ENCODE measurements at regions not wholly inside any gene's neighbourhood (a gene's known extent, or its start where the extent isn't known, plus 50 kb on each side); places are given as distances from the start of the nearest gene placed in this dataset.

GRCh38 chr14:98375566-98375965 is 896.4 kb downstream of the BCL11B start:
- ChIA-PET CTCF (no interaction called here), POLR2A (no interaction called here)
- TF ChIP-seq GATA2 (CRISPR knock-in tag; IDR thresholded peaks at IDR 0.05) = no peak
- TF ChIP-seq, protein P1, sequence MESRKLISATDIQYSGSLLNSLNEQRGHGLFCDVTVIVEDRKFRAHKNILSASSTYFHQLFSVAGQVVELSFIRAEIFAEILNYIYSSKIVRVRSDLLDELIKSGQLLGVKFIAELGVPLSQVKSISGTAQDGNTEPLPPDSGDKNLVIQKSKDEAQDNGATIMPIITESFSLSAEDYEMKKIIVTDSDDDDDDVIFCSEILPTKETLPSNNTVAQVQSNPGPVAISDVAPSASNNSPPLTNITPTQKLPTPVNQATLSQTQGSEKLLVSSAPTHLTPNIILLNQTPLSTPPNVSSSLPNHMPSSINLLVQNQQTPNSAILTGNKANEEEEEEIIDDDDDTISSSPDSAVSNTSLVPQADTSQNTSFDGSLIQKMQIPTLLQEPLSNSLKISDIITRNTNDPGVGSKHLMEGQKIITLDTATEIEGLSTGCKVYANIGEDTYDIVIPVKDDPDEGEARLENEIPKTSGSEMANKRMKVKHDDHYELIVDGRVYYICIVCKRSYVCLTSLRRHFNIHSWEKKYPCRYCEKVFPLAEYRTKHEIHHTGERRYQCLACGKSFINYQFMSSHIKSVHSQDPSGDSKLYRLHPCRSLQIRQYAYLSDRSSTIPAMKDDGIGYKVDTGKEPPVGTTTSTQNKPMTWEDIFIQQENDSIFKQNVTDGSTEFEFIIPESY (IDR thresholded peaks at IDR 0.05; ENCODE audit: borderline replicate concordance, low read depth) = no peak
- no peak for TF ChIP-seq GABPA (IDR thresholded peaks at IDR 0.05; ENCODE audit: low read depth)
- TF ChIP-seq RXRA (IDR thresholded peaks at IDR 0.05; ENCODE audit: borderline replicate concordance, low read depth) = no peak
- TF ChIP-seq RFX5 (IDR thresholded peaks at IDR 0.05; ENCODE audit: low read length) = no peak
- no peak for TF ChIP-seq YY1 (IDR thresholded peaks at IDR 0.05; ENCODE audit: low read depth)
- TF ChIP-seq FOSL2 (IDR thresholded peaks at IDR 0.05; ENCODE audit: borderline replicate concordance, low read depth) = no peak
- TF ChIP-seq FOXJ3 (CRISPR knock-in tag; IDR thresholded peaks at IDR 0.05) = no peak
- no peak for TF ChIP-seq EZH2phosphoT487 (IDR thresholded peaks at IDR 0.05; ENCODE audit: borderline replicate concordance, low read depth)
- TF ChIP-seq, protein P2, sequence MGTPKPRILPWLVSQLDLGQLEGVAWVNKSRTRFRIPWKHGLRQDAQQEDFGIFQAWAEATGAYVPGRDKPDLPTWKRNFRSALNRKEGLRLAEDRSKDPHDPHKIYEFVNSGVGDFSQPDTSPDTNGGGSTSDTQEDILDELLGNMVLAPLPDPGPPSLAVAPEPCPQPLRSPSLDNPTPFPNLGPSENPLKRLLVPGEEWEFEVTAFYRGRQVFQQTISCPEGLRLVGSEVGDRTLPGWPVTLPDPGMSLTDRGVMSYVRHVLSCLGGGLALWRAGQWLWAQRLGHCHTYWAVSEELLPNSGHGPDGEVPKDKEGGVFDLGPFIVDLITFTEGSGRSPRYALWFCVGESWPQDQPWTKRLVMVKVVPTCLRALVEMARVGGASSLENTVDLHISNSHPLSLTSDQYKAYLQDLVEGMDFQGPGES (IDR thresholded peaks at IDR 0.05; ENCODE audit: low read depth, low read length) = no peak
- no peak for TF ChIP-seq JUND (IDR thresholded peaks at IDR 0.05)
- no peak for TF ChIP-seq MXI1 (IDR thresholded peaks at IDR 0.05; ENCODE audit: low read depth, low read length)
- no peak for TF ChIP-seq USF1 (IDR thresholded peaks at IDR 0.05; ENCODE audit: borderline replicate concordance, low read depth)
- no peak for TF ChIP-seq CHD2 (IDR thresholded peaks at IDR 0.05; ENCODE audit: low read length, partially characterized antibody)
- no peak for TF ChIP-seq USF2 (IDR thresholded peaks at IDR 0.05; ENCODE audit: borderline replicate concordance, low read depth, low read length)
- TF ChIP-seq SMC3 (IDR thresholded peaks at IDR 0.05; ENCODE audit: low read depth, low read length) = no peak
- TF ChIP-seq SIN3A (IDR thresholded peaks at IDR 0.05; ENCODE audit: borderline replicate concordance, low read depth, low read length) = no peak
- TF ChIP-seq MAX (IDR thresholded peaks at IDR 0.05; ENCODE audit: low read depth) = no peak
- Histone ChIP-seq H3K4me3 (ENCODE audit: low read depth in 2 of 2, low read length in 1 of 2) (no peak overlapping the region), H3K9me2 (no peaks in the 10 kb centered on the region), H3K36me3 (replicated peaks in 1 of 2; ENCODE audit: control insufficient read depth in 1 of 2, insufficient read depth in 2 of 2, low read length in 1 of 2) (no peaks in the 10 kb centered on the region), H3F3A (replicated peaks; ENCODE audit: insufficient read depth) (no peaks in the 10 kb centered on the region), H3K79me2 (ENCODE audit: insufficient read depth) (no peaks in the 10 kb centered on the region), H3K4me2 (no peak overlapping the region), H3K27me3 (ENCODE audit: insufficient read depth) (no peaks in the 10 kb centered on the region), H3K27ac (ENCODE audit: low read depth in 2 of 2, low read length in 1 of 2) (no peak overlapping the region), H3K9ac (no peak overlapping the region), H4K20me1 (ENCODE audit: insufficient read depth) (no peaks in the 10 kb centered on the region), H3K9me3 (no peaks in the 10 kb centered on the region), H3K4me1 (ENCODE audit: control insufficient read depth in 1 of 2, insufficient read depth in 2 of 2, low read depth in 1 of 2, low read length in 1 of 2) (no peaks in the 10 kb centered on the region), H2AFZ (ENCODE audit: low read depth) (no peak overlapping the region)
- 59% methylated on average over 4 of the region's 5 CpGs for WGBS (ENCODE audit: low lambda C conversion rate)
- DNase-seq = no peak

Data from SK-N-SH (cell line).